Loucy (cell line): ENCODE measurements at regions not wholly inside any gene's neighbourhood (a gene's known extent, or its start where the extent isn't known, plus 50 kb on each side); places are given as distances from the start of the nearest gene placed in this dataset.

ENCODE experiments used
- H2AFZ ChIP-seq: fragments of 200-600 bp; sonication (generic); 2 replicates; pipeline ENCODE4 v1.6.0; 2016; ENCODE audit warnings: antibody characterized with exemption, mild to moderate bottlenecking, low read length, moderate library complexity
- H3F3A ChIP-seq: fragments of 200-600 bp; 2 replicates; pipeline ENCODE4 v1.6.0; 2016; ENCODE audit warnings: antibody characterized with exemption, low read depth, mild to moderate bottlenecking
- H3K27me3 ChIP-seq: fragments of 200-600 bp; sonication (generic); 2 replicates; pipeline ENCODE4 v1.6.1; 2014; ENCODE audit warnings: low read length, mild to moderate bottlenecking; ENCODE audit not compliant: insufficient read depth, poor library complexity, severe bottlenecking
- H3K36me3 ChIP-seq: fragments of 200-600 bp; sonication (generic); 2 replicates; pipeline ENCODE4 v1.6.1; 2016; ENCODE audit warnings: low read length; ENCODE audit not compliant: insufficient read depth
- H3K4me1 ChIP-seq: fragments of 200-600 bp; sonication (generic); 2 replicates; pipeline ENCODE4 v1.5.1; 2014; ENCODE audit warnings: low read length, mild to moderate bottlenecking; ENCODE audit not compliant: insufficient read depth, poor library complexity, severe bottlenecking
- H3K4me2 ChIP-seq: fragments of 200-600 bp; sonication (generic); 2 replicates; pipeline ENCODE4 v1.6.0; 2014; ENCODE audit warnings: antibody characterized with exemption, low read length, low read depth, mild to moderate bottlenecking; ENCODE audit not compliant: poor library complexity, severe bottlenecking
- H3K4me3 ChIP-seq: fragments of 200-600 bp; sonication (generic); 2 replicates; pipeline ENCODE4 v1.5.1; 2014; ENCODE audit warnings: low read length, mild to moderate bottlenecking, mixed read lengths; ENCODE audit not compliant: poor library complexity, severe bottlenecking
- H3K79me2 ChIP-seq: fragments of 200-600 bp; sonication (generic); 2 replicates; pipeline ENCODE4 v1.6.1; 2014; ENCODE audit warnings: low read length; ENCODE audit not compliant: insufficient read depth
- H3K9ac ChIP-seq: fragments of 200-600 bp; sonication (generic); 2 replicates; pipeline ENCODE4 v1.6.0; 2014; ENCODE audit warnings: mild to moderate bottlenecking, low read depth, low read length, moderate library complexity; ENCODE audit not compliant: poor library complexity, severe bottlenecking
- H3K9me2 ChIP-seq: fragments of 200-600 bp; sonication (generic); replicated peaks from 2 replicates; pipeline ENCODE4 v1.6.1; 2016; ENCODE audit warnings: low read depth, low read length, mixed read lengths
- H3K9me3 ChIP-seq: fragments of 200-600 bp; sonication (generic); 2 replicates; pipeline ENCODE4 v1.6.1; 2014; ENCODE audit warnings: mild to moderate bottlenecking, antibody characterized with exemption, low read length, low read depth; ENCODE audit not compliant: insufficient read depth
- H4K20me1 ChIP-seq: fragments of 200-600 bp; sonication (generic); 2 replicates; pipeline ENCODE4 v1.6.0; 2014; ENCODE audit warnings: antibody characterized with exemption, low read length, mild to moderate bottlenecking; ENCODE audit not compliant: insufficient read depth, poor library complexity, severe bottlenecking
- CTCF ChIP-seq: fragments of 200-600 bp; sonication (generic); conservative IDR thresholded peaks from 2 replicates; pipeline ENCODE4 v1.5.1; 2014; ENCODE audit warnings: mild to moderate bottlenecking, antibody characterized with exemption, low read length
- EZH2phosphoT487 ChIP-seq: fragments of 200-600 bp; IDR thresholded peaks from 2 replicates; pipeline ENCODE4 v1.6.1; 2018; ENCODE audit warnings: antibody characterized with exemption, mild to moderate bottlenecking, moderate library complexity, borderline replicate concordance

DNA sequence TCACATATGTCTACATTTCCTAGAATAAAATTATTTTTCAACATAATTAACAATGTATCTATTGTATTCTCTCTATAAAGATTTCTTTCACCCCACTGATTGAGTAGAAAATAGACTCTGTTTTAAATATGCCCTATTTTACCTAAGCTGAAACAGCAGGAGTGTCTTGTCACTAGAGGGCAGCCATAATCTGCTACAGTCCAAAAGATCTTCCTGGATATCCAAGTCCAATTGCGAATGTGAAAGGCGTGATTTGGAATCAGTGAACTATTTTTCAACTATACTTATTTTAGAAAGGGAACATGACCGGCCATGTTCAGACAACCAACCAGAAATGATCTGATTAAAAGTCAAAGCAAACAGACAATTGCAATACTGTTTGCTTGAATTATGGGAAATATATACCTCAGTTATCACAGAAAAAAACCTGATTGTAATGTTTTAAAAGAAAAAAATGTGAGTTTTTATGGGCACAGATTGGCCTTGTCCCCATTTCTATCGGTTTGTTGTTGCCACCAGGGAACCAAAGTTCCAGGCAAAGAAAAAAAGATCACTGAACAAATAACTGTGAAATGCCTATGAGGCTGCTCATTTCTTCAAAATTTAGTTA, 1211.0 kb upstream of the ADGRL4 start:
- H4K20me1 ChIP-seq: no peaks in the 10 kb centered on the region
- H3K4me2 ChIP-seq: no peak overlapping the region
- no peak overlapping the region for H3K9ac ChIP-seq
- H3K36me3 ChIP-seq: no peaks in the 10 kb centered on the region
- no peaks in the 10 kb centered on the region for H3K4me1 ChIP-seq
- TF ChIP-seq CTCF: peak; percentile 36
- no peak for TF ChIP-seq EZH2phosphoT487
- H3K4me3 ChIP-seq: no peak overlapping the region
- no peaks in the 10 kb centered on the region for H3F3A ChIP-seq
- H2AFZ ChIP-seq: no peak overlapping the region
- no peaks in the 10 kb centered on the region for H3K9me3 ChIP-seq
- no peaks in the 10 kb centered on the region for H3K79me2 ChIP-seq
- H3K27me3 ChIP-seq: no peaks in the 10 kb centered on the region
- H3K9me2 ChIP-seq: no peaks in the 10 kb centered on the region

DNA sequence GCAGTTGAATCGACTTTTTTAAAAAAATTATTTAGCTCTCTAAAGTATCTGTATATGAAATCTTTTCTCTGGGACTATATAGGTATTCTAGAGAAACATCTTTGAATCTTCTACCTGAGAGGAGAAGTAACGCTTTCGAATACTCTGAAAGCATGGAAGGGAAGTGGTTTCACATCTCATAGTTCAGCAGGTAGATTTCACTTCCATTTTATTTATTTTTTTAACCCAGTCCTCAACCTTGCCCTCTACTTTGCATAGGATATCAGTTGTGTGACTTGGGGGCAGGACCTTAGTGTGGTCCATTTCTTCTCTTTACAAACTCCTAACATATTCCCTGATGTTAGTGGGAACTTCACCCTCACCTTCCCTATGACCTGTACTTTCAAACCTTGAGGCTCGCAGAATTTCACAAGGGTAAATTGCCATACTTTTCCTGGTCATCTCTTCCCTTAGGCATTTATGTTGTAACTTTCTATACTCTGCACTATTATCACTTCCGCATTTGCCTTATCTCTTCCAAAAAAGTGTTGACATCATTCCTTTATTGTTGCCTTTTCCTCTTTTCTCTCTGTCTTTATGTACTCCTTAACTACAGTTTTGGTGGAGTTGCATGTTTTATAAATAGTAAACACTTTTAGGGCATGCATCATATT, 1208.5 kb upstream of the ADGRL4 start:
- no peak overlapping the region for H3K9ac ChIP-seq

DNA sequence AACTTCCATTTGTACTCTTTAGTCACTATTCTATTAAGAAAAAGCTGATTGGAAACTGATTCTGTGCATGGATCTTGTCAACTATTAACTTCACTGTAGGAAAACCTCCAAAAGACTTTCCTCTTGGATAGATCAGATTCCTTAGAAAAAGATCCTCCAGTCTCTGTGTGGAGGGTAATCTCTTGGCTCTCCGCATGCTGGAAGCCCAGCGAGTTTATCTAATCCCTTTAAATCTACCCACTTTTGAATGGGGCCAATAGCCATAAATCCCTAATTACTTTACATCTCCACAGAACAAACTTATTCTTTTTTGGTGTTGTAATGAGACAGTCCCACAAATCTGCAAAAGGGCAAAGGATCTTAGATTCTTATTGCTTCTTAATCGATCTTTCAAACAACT, 1206.4 kb upstream of the ADGRL4 start:
- no peaks in the 10 kb centered on the region for H3F3A ChIP-seq
- H3K79me2 ChIP-seq: no peaks in the 10 kb centered on the region
- no peaks in the 10 kb centered on the region for H3K9me3 ChIP-seq
- H3K9ac ChIP-seq: no peak overlapping the region
- H3K27me3 ChIP-seq: no peaks in the 10 kb centered on the region
- H4K20me1 ChIP-seq: no peaks in the 10 kb centered on the region
- no peak overlapping the region for H2AFZ ChIP-seq
- H3K9me2 ChIP-seq: no peaks in the 10 kb centered on the region
- no peak for TF ChIP-seq EZH2phosphoT487
- no peak for TF ChIP-seq CTCF
- H3K4me3 ChIP-seq: no peak overlapping the region
- H3K36me3 ChIP-seq: no peaks in the 10 kb centered on the region
- no peaks in the 10 kb centered on the region for H3K4me1 ChIP-seq
- no peak overlapping the region for H3K4me2 ChIP-seq

More for the DNA sequence above, 1208.5 kb upstream of the ADGRL4 start:
- no peaks in the 10 kb centered on the region for H4K20me1 ChIP-seq
- no peaks in the 10 kb centered on the region for H3K9me2 ChIP-seq
- H3K27me3 ChIP-seq: no peaks in the 10 kb centered on the region
- TF ChIP-seq CTCF (no peak), EZH2phosphoT487 (no peak)
- H3K9me3 ChIP-seq: no peaks in the 10 kb centered on the region
- no peaks in the 10 kb centered on the region for H3K79me2 ChIP-seq
- no peak overlapping the region for H2AFZ ChIP-seq
- no peaks in the 10 kb centered on the region for H3K4me1 ChIP-seq
- no peaks in the 10 kb centered on the region for H3F3A ChIP-seq
- no peaks in the 10 kb centered on the region for H3K36me3 ChIP-seq
- no peak overlapping the region for H3K4me2 ChIP-seq
- no peak overlapping the region for H3K4me3 ChIP-seq
